HG03175 (cell line): ENCODE measurements at regions not wholly inside any gene's neighbourhood (a gene's known extent, or its start where the extent isn't known, plus 50 kb on each side); places are given as distances from the start of the nearest gene placed in this dataset.

Experiments used
- ATAC-seq: cut with Tn5 transposase; IDR thresholded peaks from one replicate; pipeline ENCODE4 v1.9.1; 2021; ENCODE audit warnings: mild to moderate bottlenecking, moderate library complexity; ENCODE audit not compliant: unreplicated experiment

DNA sequence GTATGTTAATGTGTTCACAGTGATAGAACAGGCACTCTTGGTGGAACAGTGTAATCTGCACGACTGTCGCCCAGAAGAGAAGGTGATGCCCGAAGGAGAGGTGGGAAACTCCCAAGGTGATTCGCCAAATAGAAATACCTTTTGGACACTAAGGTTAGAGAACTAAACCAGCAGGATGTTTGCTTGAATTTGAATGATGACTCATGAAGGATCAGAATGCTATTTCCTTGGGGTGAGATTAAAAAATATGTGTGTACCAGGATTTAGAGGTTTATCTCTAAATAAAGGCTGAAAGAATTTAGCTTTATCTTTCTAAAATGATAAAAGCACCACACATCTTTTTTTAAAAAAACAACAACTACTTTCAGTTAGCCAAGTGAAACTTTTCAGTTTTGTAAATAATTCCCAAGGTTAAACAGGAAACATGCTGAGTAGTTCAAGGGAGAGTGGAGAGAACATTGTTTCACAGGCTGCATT, 297.4 kb upstream of the TAS2R1 start:
- ATAC-seq = no peak

DNA sequence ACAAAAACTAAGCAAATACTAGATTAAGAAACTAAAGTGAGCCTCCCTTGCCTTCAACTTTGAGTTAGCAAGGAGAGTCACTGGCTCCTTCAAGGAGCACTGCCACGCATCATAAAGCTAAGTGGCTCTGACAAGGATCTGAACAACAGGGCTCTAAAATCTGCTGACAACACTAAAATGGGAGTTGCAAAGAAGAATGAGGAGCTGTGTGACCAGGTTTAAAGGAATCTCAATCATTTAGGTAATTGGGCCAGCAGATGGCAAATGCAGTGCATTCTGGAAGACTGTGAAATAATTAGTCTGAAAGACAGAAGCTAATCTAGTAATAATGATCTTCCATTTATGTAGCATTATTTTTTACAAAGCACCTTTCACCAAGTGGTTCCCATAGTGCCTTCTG, 297.0 kb upstream of the TAS2R1 start:
- ATAC-seq = no peak

DNA sequence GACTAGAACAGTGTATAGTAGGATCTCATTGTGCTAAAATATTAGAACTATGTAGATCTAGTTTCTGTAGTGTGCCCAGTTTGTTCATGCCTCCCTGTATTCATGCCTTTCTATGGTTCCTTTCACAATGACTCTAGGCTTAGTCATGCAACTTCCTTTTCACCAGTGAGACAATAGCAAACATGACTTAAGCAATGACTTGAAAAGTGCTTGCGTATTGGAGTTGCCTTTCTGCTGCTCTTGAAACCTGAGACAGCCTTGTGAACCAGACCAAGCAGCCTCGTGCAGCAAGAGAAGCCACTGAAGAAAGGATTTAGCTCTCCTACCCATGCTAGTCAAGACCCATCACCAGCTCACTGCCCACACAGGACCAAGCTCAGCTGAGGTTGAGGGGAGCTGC, 294.5 kb upstream of the TAS2R1 start:
- peak; percentile 70 for ATAC-seq

DNA sequence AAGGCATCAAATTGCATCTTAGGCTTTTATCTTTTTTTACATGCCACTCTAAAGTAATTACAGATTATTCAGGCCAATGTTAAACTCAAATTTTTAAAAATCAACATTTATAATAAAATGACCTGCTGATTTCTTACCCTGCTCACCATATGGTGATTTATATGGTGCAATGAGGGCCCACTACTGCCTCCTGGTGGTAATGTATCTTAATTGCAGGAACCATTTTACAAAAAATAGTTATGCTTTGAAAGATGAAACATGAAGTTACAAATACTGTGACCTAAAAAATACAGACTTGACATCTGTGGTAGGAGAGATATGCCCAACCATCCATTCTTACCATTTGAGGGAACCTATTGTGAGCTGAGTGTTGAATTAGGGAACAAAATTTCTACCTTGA, 292.6 kb upstream of the TAS2R1 start:
- no peak for ATAC-seq

GRCh38 chr5:9920697-9921096, 290.5 kb upstream of the TAS2R1 start:
- no peak for ATAC-seq

DNA sequence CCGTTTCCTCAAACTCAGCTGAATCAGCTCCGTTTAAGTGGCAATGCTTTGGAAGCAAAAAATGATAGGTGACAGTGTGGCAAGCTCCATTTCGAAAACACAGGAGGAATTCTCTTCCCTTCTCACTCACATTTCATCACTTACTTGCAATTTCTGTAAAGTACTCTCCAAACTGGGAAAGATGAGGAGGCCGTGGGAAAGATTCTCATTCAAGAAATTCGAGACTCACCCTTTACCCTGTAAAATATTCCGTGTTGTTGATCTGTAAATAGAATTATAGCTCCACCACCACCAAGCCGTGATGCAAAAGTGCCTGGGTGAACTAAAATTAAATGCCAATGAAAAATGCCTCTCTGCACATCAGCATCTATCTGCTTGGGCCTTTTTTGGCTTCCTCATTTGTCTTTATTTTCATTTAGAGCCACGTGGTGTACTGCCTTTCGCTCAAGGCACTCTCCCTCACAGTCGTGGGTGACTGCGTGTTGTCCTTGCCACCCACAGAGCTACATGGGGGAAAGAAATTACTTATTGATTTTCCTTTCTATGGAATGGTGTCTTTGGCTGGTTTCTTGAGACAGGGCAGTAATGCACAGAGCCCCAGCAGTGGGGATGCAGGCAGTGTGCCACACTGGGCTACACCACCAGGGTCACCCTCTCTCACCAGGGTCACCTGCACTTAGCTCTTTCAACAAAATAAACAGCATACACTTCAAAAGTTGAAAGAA, 289.3 kb upstream of the TAS2R1 start:
- ATAC-seq = no peak

DNA sequence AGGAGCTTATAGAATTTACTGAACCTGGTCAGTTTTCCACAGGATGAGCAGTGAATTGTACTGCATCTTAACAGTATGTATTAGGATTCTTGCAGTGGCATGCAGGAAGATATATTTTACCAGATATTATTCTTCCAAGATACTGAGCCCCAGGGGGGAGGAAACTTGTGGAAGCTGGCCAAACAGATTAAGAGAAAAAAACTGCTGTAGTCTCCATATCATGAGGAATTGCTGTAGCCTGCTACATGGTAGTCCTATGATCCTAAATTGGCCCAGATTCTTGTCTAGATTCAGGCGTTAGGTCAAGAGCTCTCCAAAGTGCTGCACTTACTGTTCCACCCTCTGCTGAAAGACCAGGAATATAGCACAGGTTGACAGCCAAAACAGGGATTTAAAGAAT, 275.5 kb upstream of the TAS2R1 start:
- ATAC-seq = no peak

DNA sequence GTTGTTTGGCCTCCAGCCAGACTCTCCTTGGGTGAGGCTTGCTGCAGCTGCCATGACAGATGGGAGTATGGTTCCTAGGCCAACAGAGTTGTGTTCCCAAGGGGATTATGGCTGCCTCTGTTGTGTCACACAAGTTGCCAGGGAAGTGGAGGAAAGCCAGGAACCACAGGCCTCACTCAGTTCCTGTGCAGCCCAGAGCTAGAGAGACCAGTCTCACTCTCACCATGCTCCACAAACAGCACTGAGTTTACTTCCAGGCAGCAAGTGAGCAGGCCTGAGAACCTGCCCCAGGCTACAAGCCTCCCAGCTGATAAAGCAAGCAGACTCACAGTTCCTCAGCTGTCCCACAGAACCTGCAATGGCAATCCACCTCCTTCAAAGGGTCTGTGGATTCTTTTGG, 273.6 kb upstream of the TAS2R1 start:
- ATAC-seq = no peak

DNA sequence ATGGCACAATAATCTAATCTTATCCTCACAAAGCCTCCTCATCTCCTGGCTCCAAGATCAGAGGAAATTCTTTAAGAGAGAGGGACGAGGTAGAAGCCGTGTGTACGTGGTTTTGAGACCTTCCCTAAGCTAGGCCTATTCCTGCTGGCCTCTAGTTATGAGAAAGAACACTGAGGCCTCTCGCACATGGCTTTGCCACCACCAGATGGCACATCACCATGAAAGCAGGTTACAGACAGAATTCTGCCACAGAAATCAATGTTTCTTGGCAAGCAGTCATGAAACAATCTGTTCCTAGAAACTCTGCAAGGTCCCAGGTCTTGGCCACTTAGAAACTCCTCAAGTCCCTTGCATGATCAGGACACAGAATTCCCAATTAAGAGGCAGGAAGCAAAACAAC, 268.2 kb upstream of the TAS2R1 start:
- no peak for ATAC-seq

GRCh38 chr5:9895302-9895645, 265.1 kb upstream of the TAS2R1 start:
- no peak for ATAC-seq

GRCh38 chr5:9894571-9895301, 264.6 kb upstream of the TAS2R1 start:
- no peak for ATAC-seq

GRCh38 chr5:9892696-9893095, 262.5 kb upstream of the TAS2R1 start:
- no peak for ATAC-seq

DNA sequence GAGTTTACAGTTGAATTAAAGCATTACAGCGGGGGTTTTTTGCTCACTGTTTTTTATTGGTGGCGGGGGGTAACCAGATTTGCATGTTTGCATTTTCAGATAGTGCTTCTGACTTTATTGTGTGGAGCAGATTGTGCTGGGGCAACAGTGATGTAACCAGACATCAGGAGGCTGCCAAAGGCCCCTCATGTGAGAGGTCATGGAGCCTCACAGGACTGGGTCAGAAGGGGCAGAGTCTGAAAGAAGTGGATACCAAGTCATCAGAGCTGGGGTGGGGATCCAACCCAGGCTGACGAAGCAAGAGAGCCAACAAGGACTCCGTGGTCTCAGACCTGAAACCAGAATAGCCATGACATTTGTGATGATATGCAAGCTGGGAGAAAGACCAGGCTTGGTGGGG, 259.4 kb upstream of the TAS2R1 start:
- no peak for ATAC-seq

DNA sequence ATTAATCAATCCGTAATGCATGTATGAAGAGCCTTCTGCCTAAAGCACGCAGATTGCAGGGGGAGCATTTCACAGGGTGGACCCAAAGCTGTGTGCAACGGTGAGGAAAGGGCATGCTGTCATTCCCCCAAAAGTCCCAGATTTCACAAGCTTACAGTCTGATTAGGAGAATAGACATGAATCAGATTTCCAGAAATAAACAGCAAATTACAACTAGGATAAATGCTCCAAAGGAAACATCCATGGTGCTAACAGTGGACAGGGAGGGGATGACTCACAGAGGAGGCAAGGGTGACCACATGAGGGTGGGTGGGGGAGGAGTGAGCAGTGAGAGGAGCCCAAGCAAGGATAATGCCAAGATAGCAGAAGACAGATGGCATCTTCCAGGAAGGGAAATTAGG, 258.4 kb upstream of the TAS2R1 start:
- no peak for ATAC-seq

DNA sequence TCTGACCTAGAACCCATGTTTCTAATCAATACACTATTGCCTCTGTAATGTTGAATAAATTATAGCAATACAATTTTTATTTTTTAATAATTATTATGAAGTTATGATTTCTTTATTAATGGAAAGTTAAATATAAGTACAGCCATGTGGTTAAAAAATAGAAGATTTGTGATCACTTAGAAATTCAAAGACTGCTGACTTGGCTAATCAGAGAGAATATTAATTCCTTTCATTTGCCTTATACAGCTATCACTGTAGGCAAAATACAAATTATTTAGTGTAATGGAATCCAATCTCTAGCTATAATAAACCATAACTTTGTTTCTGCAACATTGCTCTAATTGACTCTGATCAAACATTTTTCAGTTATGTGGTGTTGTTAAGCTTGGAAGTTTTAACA, 255.0 kb upstream of the TAS2R1 start:
- ATAC-seq = no peak

- ATAC-seq = no peak
Measured at GRCh38 chr5:9878206-9878605, 248.1 kb upstream of the TAS2R1 start.

GRCh38 chr5:9877488-9877887, 247.3 kb upstream of the TAS2R1 start:
- ATAC-seq = no peak

- ATAC-seq = no peak
Measured at GRCh38 chr5:9876451-9876850, 246.3 kb upstream of the TAS2R1 start.

GRCh38 chr5:9869616-9870288, 239.6 kb upstream of the TAS2R1 start:
- no peak for ATAC-seq

DNA sequence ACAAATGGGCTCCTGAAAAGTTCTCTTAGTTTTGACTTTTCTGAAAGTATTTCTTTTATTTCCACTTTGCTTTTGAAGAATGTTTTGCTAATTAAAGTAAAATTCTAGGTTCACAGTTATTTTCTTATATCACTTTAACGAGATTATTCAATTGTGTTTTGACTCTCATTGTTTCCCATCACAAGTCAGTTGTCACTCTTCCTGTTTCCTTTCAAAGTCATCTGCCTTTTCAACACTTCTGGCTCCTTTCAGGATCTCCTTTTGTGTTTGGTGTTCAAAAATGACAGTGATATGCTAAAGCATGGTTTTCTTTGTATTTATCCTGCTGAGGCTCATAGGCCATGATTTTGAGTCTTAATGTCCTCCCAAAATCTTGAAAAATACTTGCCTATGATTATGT, 235.4 kb upstream of the TAS2R1 start:
- no peak for ATAC-seq

DNA sequence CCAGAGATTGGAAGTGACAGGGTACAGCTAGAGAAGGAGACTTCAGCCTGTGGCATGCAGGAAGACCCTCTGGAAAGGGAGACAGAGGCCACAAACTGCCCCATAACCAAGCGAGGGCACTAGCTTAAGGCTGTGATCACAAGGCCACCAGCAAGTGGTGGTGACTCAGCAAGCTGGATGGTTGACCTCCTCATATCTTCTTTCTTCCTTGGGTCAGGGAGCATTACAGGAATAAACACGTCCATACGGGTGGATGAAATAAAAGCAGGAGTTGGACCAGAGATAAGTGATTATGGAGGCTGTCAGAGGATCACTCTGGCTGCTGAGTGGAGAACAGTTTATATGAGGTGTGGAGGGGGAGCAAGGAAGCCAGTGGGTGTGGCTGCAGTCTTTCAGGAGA, 234.6 kb upstream of the TAS2R1 start:
- ATAC-seq = no peak

- ATAC-seq = no peak
Measured at GRCh38 chr5:9863486-9863885, 233.3 kb upstream of the TAS2R1 start.
